GM18873 (cell line): ENCODE measurements at regions not wholly inside any gene's neighbourhood (a gene's known extent, or its start where the extent isn't known, plus 50 kb on each side); places are given as distances from the start of the nearest gene placed in this dataset.

Experiments used
- ATAC-seq: cut with Tn5 transposase; IDR thresholded peaks from one replicate; pipeline ENCODE4 v1.9.1; 2021; ENCODE audit warnings: mild to moderate bottlenecking, moderate library complexity, moderate number of reproducible peaks; ENCODE audit not compliant: unreplicated experiment, low FRiP score

DNA sequence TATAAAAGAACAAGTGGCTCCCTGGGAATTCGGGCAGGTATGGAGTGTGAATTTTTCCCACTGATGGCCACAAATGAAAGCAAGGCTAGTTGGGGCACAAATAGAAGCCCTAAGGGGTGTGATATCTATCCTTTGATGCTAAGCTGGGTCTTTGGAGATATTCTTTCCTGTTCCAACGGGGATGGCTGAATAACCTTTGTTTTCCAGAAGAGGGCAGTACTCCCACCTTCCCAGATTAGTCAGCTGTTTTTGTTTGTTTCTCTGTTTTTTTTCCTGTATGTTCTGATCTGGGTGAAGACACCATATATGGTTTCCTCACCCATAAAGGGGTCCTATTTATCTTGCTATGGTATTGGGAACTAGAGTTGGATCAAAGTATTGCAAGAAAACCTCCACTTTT, 947.7 kb upstream of the SORCS1 start:
- ATAC-seq: no peak

DNA sequence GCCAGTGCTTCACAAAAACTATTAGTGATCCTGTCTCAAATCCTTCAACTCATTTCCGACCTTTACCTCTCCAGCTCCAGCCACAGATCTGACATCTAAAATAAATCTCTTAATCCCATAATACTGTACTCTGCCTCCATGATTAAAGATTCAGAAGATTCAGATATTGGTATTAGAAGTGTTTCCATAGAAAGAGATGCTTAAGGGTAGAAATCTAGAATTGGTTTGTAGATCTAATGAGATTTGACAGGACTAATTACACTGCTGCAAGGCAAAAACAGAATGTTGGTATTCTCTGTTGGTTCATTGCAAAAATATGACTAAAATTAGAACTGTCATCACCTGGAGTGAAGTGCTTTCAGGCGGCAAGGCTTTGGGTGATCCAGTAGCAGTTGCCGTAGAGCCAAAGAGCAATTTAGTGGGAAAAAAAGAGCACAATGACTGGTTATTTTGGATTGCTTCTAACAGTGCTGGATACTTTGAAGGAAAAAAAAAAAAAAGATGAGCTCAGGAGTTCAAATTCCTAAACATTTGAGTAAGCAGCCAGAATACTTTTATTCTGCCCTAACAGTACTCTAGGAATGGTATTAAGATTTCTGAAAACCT, 940.1 kb upstream of the SORCS1 start:
- ATAC-seq: no peak

DNA sequence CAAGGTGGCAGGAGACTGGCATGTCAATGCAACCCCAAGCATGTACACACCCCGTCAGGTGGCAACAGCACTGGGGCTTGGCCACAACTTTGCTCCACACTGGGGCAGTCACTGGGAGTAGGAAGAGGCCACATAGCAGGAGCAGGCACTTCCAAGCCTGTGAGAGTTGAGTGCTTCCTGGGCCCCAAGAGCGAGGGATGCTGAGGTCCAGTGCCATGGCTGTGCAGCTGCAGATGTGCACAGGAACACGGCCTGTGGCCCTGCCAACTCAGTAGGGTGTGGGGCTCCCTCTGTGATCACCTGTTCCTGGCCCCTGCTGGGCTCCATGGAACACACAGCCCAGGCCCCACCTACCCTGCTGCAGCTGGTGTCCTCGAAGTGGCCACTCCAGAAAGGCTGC, 932.8 kb upstream of the SORCS1 start:
- no peak for ATAC-seq

DNA sequence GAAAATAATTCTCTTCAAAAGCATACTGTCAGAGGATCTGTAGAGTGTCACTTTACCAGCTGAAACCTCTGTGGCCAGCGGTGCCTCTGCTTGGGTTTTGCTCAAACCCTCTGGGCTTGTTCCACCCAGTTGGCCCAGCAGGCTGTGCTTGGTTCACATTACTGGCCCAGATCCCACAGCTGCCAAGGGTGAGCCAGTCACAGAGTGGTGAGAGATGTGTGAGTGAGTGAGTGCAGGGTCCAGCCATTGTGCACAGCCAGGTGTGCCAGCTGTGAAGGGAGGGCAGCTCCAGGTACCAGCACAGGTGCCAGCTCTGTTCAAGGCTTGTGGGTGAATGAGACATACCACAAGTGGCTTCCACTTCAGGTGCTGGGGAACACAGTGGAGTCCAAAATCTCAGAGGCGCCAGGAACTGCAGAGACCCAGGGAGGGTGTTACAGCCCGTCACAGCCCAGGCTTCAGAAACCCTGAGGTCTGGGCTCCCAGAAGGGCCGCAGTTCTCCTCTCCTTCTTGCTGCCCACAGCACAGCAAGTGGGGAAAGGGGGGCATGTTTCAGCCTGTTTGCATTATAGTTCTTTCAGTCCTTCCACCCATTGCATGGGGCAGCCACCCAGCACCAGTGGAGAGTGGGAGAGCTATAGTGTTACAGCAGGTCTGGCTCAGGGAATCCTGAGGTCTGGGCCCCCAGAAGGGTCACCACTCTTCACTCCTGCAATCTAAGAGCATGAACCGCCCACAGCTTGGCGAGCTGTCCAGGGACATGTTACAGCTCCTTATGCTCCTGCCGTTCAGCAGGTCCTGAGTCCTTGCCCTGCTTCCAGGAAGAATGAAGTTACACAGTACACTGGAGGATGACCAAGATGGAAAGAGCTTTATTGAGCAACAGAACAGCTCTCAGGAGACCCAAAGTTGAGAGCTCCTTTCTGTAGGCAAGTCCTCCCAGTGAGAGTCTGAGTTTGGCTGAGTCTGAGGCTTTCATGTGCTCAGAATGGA, 931.7 kb upstream of the SORCS1 start:
- no peak for ATAC-seq

DNA sequence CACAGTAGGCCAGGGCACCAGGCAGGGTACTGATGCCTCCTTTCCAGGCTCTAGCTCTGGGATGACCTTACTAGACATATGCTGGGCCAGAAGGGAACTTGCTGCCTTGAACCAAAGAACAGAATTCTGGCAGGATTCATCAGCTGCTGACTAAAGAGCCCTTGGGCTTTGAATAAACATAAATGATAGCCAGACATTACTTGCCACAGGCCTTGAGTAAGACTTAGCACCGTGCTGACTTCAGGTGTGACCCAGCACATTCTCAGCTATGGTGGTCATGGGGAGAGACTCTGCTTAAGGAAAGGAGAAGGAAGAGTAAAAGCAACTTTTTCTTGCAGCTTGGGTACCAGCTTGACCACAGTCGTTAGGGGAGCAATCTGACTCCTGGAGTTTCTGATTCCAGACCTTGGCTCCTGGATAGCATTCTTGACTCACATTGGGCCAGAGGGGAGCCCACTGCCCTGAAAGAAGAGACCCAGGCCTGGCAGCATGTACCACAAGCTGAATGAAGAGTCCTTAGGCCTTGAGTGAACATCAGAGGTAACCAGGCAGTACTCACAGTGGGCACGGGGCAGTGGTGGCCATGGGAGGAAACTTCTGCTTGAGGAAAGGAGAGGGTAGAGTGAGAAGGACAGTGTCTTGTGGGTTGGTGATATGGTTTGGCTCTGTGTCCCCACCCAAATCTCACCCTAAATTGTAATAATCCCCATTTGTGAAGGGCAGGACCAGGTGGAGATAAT, 926.1 kb upstream of the SORCS1 start:
- no peak for ATAC-seq

DNA sequence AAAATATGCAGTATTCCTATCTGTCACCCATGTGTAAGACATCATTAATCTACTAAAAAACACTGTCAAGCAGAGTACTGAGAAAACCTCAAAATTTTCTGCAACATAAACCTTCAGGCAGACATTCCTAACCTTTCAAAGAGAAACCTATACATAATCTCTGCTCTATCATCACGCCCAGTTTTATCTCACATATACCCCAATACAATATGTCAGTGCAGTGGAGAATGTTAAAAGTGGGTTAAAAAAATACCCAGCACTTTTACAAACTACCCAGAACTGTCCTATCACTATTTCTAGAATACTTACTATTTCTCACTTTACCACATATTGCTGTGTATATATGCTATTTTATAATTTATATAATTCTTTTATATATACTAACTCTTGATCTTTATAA, 922.0 kb upstream of the SORCS1 start:
- no peak for ATAC-seq

DNA sequence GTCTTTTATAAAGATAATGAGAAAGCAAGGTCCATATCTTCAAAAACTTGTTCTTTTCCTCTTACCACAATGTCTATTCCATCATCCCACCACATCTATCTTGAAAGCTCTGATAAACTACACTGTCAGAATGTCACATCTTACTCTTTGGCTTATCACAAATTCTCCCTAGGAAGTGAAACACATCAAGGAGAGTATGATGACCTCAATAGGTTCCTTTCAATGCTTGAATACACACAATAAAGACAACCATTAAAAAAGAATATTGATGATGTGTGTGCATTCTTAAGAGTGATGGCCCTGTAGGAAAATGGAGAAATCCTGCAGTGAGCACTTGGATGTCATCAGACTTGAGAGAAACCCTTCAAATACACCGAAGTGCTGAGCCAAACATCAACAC, 918.1 kb upstream of the SORCS1 start:
- no peak for ATAC-seq

DNA sequence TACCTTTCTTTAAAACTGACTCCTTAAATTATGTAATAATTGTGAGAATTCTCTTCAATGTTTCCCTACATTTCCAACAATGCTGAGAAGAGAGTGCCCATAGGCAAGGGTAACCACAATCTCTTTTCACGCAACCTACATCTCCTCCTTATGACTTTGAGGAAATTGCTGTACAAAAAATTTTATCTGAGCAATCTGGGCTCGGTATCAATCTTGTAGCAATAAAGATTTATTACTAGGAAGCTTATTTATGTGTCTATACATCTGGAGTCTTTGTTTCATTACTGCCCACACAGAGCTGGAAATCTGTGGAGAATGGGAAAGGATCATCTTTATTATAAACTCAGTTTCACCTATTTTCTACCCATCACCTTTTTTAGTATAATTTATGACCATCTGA, 913.8 kb upstream of the SORCS1 start:
- ATAC-seq: no peak

DNA sequence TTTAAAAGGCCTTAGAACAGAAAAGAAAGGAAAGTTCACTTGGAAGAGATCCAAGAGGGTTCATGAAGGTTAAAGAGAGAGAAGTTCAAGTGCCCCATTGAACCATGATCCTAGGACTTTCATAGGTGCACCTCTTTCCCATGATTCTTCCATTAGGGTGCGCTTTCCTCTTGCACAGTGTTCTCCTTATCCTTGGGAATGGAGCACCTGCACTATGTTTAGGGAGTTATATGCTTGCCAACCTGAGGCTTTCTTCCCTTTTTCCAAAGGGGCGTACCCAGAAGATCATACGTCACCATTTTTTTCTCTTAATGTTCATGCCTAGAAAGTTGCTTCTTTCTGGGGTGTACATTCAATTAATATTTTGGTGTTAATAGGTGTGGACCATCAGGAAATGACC, 908.0 kb upstream of the SORCS1 start:
- ATAC-seq: no peak

DNA sequence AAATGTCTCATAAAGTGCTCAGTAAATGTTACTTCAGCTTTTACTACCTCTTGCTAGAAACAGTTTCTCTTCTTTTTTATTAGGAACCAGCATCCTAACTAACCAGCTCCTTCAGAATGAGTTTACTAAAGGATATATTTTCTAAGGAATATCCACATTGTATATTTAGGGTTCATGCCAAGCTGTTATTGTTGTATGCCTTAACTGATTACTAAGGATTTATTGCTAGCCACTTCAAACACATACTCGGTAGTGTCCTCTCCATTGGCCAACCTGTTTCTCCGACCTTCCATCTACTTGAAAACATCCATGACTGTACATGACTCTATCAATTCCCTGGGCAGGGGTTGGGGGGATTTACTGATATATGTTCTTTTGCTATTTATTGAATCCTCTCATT, 906.3 kb upstream of the SORCS1 start:
- no peak for ATAC-seq

DNA sequence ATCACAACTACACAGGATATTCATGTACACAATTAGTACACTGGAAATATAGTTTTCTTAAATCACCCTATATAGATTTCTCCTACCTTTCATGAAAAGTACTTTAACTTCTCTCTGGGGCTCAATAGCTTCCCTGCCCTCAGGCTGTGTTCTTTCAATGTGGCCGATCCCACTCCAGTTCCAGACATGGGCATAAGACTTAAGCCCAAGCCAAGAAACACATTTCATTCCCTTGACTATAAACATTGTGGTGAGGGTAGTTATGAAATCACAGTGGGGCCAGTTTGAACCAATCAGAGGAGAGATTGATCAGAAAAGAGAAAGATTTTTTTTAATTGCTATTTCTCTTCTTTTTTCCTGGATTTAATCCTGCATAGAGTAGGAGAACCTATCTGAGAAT, 904.6 kb upstream of the SORCS1 start:
- no peak for ATAC-seq

DNA sequence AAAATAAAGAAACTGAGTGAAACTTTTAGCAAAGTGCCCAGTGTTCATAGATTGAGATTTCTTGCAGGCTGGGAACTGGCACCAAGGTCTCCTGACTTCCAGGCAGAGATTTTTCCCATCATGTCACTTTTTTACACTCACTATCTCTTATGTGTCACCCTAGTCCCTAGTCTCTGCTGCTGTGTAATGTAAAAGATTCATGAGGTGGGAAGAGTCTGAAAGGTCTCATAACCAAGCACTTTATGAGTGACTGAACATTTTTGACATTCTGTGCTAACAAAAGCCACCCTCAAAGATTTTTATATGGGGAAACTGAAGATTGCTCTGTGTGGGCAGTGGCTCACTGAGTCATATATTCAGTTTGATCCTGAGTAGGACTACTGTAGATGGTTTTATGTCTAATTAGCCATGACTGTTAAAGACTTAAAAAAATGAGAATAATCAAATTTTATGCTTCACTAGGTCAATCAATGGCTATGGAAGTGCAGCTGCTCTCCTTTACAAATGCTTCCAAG, 900.3 kb upstream of the SORCS1 start:
- ATAC-seq: no peak

DNA sequence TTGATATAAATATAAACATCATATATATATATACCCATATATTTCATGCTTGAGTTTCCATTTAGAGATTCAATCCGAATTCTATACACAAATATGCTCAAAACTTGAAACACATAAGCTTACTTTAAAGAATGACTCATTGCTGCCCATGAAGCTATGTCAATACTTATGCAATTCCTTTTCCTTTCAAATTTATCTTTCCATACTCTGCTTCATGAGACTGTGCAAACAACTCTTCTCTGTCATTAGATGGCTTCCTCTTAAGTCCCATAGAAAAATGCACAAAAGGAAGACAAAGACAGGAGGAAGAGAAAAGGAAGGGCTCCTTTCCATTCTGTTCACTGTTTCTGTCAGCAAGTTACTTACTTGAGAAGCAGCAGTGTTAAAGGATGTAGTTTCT, 895.7 kb upstream of the SORCS1 start:
- ATAC-seq: no peak

DNA sequence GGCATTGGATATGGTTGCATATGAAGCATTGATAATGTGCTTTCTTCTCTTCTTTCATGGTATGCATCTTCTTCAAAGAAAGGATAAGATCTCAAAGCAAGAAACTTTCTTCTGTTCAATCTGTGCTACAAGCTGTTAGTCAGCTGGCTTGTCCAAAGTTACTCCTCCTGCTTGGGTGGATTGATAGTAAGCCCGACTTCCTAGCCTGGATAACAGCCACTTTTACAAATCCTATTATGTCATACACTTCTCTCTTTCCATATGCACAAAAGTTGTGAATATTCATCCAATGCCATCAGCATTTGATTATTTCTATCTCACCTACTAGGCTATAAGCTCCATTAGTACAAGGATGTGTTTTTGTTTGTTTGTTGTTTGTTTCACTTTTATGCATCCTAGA, 891.0 kb upstream of the SORCS1 start:
- no peak for ATAC-seq

DNA sequence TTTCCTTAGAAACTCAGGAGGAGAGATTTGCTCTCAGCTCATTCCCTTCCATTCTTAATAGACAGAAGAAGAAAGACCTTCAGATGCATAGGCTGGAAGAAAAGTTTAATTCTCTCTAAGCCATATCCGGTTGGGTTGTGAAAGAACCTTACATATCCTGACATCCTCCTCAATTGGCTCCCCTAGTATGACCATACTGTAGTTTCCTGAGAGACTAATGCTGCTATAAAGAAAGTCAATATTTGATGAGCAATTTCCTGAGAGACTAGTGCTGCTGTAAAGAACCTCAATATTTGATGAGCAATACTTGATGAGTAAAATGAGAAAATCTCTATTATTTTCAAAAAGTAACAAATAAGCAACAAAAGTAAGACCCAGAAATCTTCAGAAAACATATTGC, 888.5 kb upstream of the SORCS1 start:
- ATAC-seq: no peak

DNA sequence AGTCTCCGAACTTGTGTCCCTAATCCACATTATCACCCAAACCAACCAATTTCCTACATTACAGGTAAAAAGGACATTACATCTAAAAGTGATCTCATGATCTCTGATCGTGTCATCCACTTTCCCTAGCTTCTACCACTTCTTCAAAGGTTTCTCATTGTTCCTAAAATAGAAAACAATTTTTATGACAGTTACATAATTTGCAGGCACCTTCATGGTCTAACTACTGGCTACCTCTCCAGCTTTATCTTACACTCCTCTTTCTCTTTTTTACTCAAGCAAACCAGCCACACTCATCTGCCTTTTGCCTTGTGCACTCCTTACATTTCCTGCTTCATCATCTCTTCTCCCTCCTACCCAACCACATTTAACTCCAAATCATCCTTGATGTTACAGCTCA, 886.7 kb upstream of the SORCS1 start:
- ATAC-seq: no peak

DNA sequence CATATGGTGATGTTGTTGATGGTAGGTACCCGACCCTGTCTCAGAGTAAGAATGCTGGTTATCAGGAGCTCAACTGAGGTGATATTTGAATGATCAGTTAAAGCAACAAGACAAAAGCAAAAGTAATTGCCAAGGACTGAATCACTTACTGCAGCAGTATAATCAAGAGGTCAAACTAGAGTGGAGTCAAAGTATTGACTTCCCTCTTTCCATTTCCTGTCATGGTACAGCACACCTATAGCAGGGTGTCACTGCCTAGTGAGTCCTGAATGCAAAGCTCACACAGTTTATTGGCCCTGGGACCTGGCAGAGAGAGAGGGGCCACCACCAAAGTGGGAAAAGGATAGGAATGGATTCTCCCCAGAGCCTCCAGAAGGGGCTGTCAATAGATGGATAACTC, 886.1 kb upstream of the SORCS1 start:
- no peak for ATAC-seq

DNA sequence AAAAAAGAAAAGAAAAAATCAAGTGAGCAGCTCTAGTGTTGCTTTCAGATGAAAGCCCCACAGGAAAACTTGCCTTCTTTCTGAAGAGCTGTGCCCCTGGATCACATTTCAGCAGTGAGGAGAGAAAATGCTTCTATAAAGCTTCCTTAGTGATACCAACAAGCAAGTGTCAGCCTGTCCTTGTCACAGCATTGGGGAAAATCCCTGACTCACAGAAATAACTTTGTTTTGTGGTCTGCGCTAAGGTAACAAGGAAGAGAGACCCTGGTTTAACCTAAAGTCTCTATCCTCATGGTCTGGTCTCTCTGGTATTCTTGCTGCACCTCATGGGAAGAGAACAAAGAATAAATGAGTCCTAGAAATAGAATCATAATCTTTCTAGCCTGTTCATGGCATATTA, 885.2 kb upstream of the SORCS1 start:
- no peak for ATAC-seq

DNA sequence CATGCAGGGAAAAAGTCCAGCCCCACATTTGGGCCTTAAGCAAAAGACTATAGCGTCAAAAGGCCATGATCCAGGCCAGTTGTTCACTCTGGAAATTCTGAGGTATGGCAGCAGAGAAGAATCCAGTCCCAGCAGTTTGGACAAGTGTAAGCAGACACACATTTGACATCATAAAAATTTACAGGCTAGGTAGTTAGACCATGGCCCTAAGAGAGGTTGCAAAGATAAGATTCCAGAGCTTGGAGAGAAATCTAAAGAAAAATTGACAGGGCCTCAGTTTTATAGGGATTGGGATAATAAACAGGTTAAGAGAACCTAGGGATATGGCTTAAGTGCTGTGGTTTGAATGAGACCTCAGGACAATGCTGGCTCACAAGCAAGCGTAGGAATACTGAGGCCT, 884.4 kb upstream of the SORCS1 start:
- no peak for ATAC-seq

DNA sequence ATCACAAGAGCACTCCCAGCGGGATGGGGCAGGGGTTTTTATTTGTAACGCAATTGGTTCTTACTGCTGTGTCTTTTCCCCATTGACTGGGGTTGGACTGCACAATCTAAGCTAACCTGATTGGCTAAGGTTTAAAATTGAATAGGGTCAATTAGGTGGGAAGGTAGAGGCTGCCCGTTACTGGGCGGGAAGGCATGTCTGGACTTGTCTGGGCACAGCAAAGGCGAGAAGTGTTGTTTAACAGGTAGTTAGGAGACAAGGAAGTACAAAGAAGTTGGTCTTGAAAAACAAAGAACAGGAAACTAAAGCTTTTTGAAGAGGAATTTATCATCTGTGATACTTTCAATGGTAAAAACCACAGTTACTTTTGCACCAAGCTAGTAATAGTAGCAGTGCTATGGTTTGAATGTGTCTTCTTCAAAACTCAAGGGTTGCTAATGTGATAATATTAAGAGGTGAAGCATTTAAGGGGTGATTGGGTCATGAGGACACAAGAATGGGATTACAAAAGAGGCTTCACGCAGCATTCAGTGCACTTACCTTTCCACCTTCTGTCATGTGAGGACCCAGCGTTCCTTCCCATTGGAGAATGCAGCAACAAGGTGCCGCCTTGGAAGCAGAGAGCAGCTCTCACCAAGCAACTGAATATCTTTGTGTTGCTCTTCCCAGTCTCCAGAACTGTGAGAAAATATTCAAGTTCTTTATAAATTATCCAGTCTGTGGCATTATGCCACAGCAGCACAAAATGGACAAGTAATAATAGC, 875.5 kb upstream of the SORCS1 start:
- ATAC-seq: no peak
